Mucosa of rectum (tissue), 2 donors: ENCODE measurements at regions not wholly inside any gene's neighbourhood (a gene's known extent, or its start where the extent isn't known, plus 50 kb on each side); places are given as distances from the start of the nearest gene placed in this dataset.
"Not testable (repeated sequence)": the region's sequence is repeated elsewhere in the genome, so short reads cannot be mapped to it uniquely, and the experiment has no call there.

ENCODE experiments used
- H3K27ac ChIP-seq, 2 donors: one replicate each; pipeline ENCODE4 v1.7.0; 2013; ENCODE audit warnings: inconsistent platforms in 2 of 2, low read depth in 2 of 2, low read length in 2 of 2
- H3K27me3 ChIP-seq, 2 donors: one replicate each; pipeline ENCODE4 v1.7.0; 2013; ENCODE audit warnings: low read length in 2 of 2; ENCODE audit not compliant: control insufficient read depth in 2 of 2, insufficient read depth in 2 of 2
- H3K36me3 ChIP-seq, 2 donors: one replicate each; pipeline ENCODE4 v1.7.0; 2013; ENCODE audit warnings: low read length in 2 of 2; ENCODE audit not compliant: control insufficient read depth in 2 of 2, insufficient read depth in 2 of 2
- H3K4me1 ChIP-seq, 2 donors: one replicate each; pipeline ENCODE4 v1.7.0; 2013; ENCODE audit warnings: low read length in 2 of 2, mild to moderate bottlenecking in 1 of 2; ENCODE audit not compliant: control insufficient read depth in 2 of 2, insufficient read depth in 2 of 2
- H3K4me3 ChIP-seq, 2 donors: one replicate each; pipeline ENCODE4 v1.7.0; 2013; ENCODE audit warnings: low read length in 2 of 2
- H3K9ac ChIP-seq, 2 donors: one replicate each; pipeline ENCODE4 v1.7.0; 2013; ENCODE audit warnings: low read length in 2 of 2, low read depth in 1 of 2, mild to moderate bottlenecking in 1 of 2
- H3K9me3 ChIP-seq, 2 donors: one replicate each; pipeline ENCODE4 v1.7.0; 2013; ENCODE audit warnings: low read length in 2 of 2; ENCODE audit not compliant: control insufficient read depth in 2 of 2
- donor health status: healthy.
- donor health status: Normal muscosa, but diverticular disease.

- not testable (repeated sequence) for H3K9me3 ChIP-seq, H3K27ac ChIP-seq, H3K27me3 ChIP-seq, H3K36me3 ChIP-seq, H3K9ac ChIP-seq, H3K4me1 ChIP-seq, H3K4me3 ChIP-seq
Observed at GRCh38 chr6:3672339-3672738, 79.2 kb downstream of the PXDC1 start.

- H3K4me1 ChIP-seq: no peaks in the 10 kb centered on the region
- no peak overlapping the region for H3K4me3 ChIP-seq
- no peak overlapping the region for H3K9ac ChIP-seq
- no peaks in the 10 kb centered on the region for H3K27me3 ChIP-seq
- no peak overlapping the region for H3K27ac ChIP-seq
- no peaks in the 10 kb centered on the region for H3K9me3 ChIP-seq
- H3K36me3 ChIP-seq: no peaks in the 10 kb centered on the region
Observed at GRCh38 chr6:3671382-3671781, 80.1 kb downstream of the PXDC1 start.

GRCh38 chr6:3670356-3670755 lies 81.2 kb downstream of the PXDC1 start:
- H3K4me1 ChIP-seq: no peaks in the 10 kb centered on the region
- no peaks in the 10 kb centered on the region for H3K9me3 ChIP-seq
- H3K27me3 ChIP-seq: no peaks in the 10 kb centered on the region
- no peak overlapping the region for H3K27ac ChIP-seq
- no peaks in the 10 kb centered on the region for H3K36me3 ChIP-seq
- H3K4me3 ChIP-seq: no peak overlapping the region
- H3K9ac ChIP-seq: no peak overlapping the region

GRCh38 chr6:3669916-3670315 lies 81.6 kb downstream of the PXDC1 start:
- Histone ChIP-seq H3K9me3 (no peaks in the 10 kb centered on the region), H3K9ac (no peak overlapping the region), H3K36me3 (no peaks in the 10 kb centered on the region), H3K27ac (no peak overlapping the region), H3K27me3 (no peaks in the 10 kb centered on the region), H3K4me1 (no peaks in the 10 kb centered on the region), H3K4me3 (no peak overlapping the region)

- Histone ChIP-seq H3K4me1 (no peaks in the 10 kb centered on the region), H3K4me3 (no peak overlapping the region), H3K36me3 (no peaks in the 10 kb centered on the region), H3K9ac (no peak overlapping the region), H3K27me3 (peaks cover 1 to 2% of the 10 kb centered on the region in 2 donors), H3K9me3 (no peaks in the 10 kb centered on the region), H3K27ac (no peak overlapping the region)
Observed at GRCh38 chr6:3665608-3666007, 85.9 kb downstream of the PXDC1 start.

- no peaks in the 10 kb centered on the region for H3K9me3 ChIP-seq
- H3K4me1 ChIP-seq: no peaks in the 10 kb centered on the region
- H3K9ac ChIP-seq: no peak overlapping the region
- no peak overlapping the region for H3K27ac ChIP-seq
- H3K36me3 ChIP-seq: no peaks in the 10 kb centered on the region
- H3K4me3 ChIP-seq: no peak overlapping the region
- peaks cover 1 to 2% of the 10 kb centered on the region in 2 donors for H3K27me3 ChIP-seq
Observed at GRCh38 chr6:3664625-3665041, 86.9 kb downstream of the PXDC1 start.

- H3K36me3 ChIP-seq: no peaks in the 10 kb centered on the region
- H3K27ac ChIP-seq: no peak overlapping the region
- peaks cover 1 to 2% of the 10 kb centered on the region in 2 donors for H3K27me3 ChIP-seq
- H3K4me3 ChIP-seq: no peak overlapping the region
- no peak overlapping the region for H3K9ac ChIP-seq
- no peaks in the 10 kb centered on the region for H3K9me3 ChIP-seq
- H3K4me1 ChIP-seq: no peaks in the 10 kb centered on the region
Observed at GRCh38 chr6:3663811-3664210, 87.7 kb downstream of the PXDC1 start.

GRCh38 chr6:3663081-3663480 lies 88.4 kb downstream of the PXDC1 start:
- Histone ChIP-seq H3K27me3 (peaks cover 1 to 2% of the 10 kb centered on the region in 2 donors), H3K9ac (no peak overlapping the region), H3K36me3 (no peaks in the 10 kb centered on the region), H3K4me3 (no peak overlapping the region), H3K9me3 (no peaks in the 10 kb centered on the region), H3K27ac (no peak overlapping the region), H3K4me1 (no peaks in the 10 kb centered on the region)

GRCh38 chr6:3661390-3661789 lies 90.1 kb downstream of the PXDC1 start:
- peaks cover 1 to 2% of the 10 kb centered on the region in 2 donors for H3K27me3 ChIP-seq
- no peaks in the 10 kb centered on the region for H3K9me3 ChIP-seq
- H3K9ac ChIP-seq: no peak overlapping the region
- no peak overlapping the region for H3K4me3 ChIP-seq
- H3K4me1 ChIP-seq: no peaks in the 10 kb centered on the region
- no peak overlapping the region for H3K27ac ChIP-seq
- no peaks in the 10 kb centered on the region for H3K36me3 ChIP-seq

- H3K4me3 ChIP-seq: no peak overlapping the region
- no peak overlapping the region for H3K9ac ChIP-seq
- no peaks in the 10 kb centered on the region for H3K4me1 ChIP-seq
- no peak overlapping the region for H3K27ac ChIP-seq
- H3K27me3 ChIP-seq: peaks cover 1 to 2% of the 10 kb centered on the region in 2 donors
- H3K9me3 ChIP-seq: no peaks in the 10 kb centered on the region
- no peaks in the 10 kb centered on the region for H3K36me3 ChIP-seq
Observed at GRCh38 chr6:3660473-3660872, 91.0 kb downstream of the PXDC1 start.

- Histone ChIP-seq H3K9ac (no peak overlapping the region), H3K36me3 (no peaks in the 10 kb centered on the region), H3K27ac (no peak overlapping the region), H3K27me3 (peaks cover 1 to 2% of the 10 kb centered on the region in 2 donors), H3K4me1 (no peaks in the 10 kb centered on the region), H3K9me3 (no peaks in the 10 kb centered on the region), H3K4me3 (no peak overlapping the region)
Observed at GRCh38 chr6:3659748-3660147, 91.8 kb downstream of the PXDC1 start.
